CD8-positive, alpha-beta memory T cell (primary cell): ENCODE measurements at regions not wholly inside any gene's neighbourhood (a gene's known extent, or its start where the extent isn't known, plus 50 kb on each side); places are given as distances from the start of the nearest gene placed in this dataset.

Experiments used
- CTCF ChIA-PET: fragments of 350-600 bp; sonication (Branson Sonifier 250); formaldehyde crosslinking; loops from one replicate; lab custom pipeline; 2021; ENCODE audit warnings: antibody characterized with exemption; lab: Charles Lee
- POLR2A ChIA-PET: fragments of 350-600 bp; sonication (Branson Sonifier 250); formaldehyde crosslinking; loops from one replicate; lab custom pipeline; 2021; ENCODE audit warnings: antibody characterized with exemption; lab: Charles Lee
- DNase-seq, 5 donors: peaks; one replicate each; pipeline versions ENCODE4 v3.0.0 to v3.0.0-alpha.2; 2020 to 2022; ENCODE audit warnings: mixed read lengths in 1 of 5
- H3K27ac ChIP-seq: one replicate; pipeline ENCODE4 v1.7.0; 2013; ENCODE audit warnings: low read depth, mild to moderate bottlenecking, low read length, moderate library complexity
- H3K27me3 ChIP-seq: 2 replicates; pipeline ENCODE4 v1.7.0; 2013; ENCODE audit warnings: low read length, mild to moderate bottlenecking; ENCODE audit not compliant: insufficient read depth, poor library complexity, severe bottlenecking
- H3K36me3 ChIP-seq: 2 replicates; pipeline ENCODE4 v1.7.0; 2013; ENCODE audit warnings: mild to moderate bottlenecking, low read length, moderate library complexity; ENCODE audit not compliant: insufficient read depth
- H3K4me1 ChIP-seq: 2 replicates; pipeline ENCODE4 v1.7.0; 2013; ENCODE audit warnings: mild to moderate bottlenecking, low read length, moderate library complexity; ENCODE audit not compliant: insufficient read depth
- H3K4me3 ChIP-seq: 2 replicates; pipeline ENCODE4 v1.7.0; 2013; ENCODE audit warnings: mild to moderate bottlenecking, low read length
- H3K9me3 ChIP-seq: 2 replicates; pipeline ENCODE4 v1.7.0; 2013; ENCODE audit warnings: mild to moderate bottlenecking, low read length
- H3K27ac Mint-ChIP-seq, 8 donors: one replicate each; pipeline ENCODE4 v1.8.0; 2020 to 2021; ENCODE audit warnings: mixed read lengths in 8 of 8, mild to moderate bottlenecking in 6 of 8, inconsistent platforms in 3 of 8, moderate library complexity in 3 of 8
- H3K27me3 Mint-ChIP-seq, 2 donors: one replicate each; pipeline ENCODE4 v1.8.0; 2020 to 2021; ENCODE audit warnings: mixed read lengths in 2 of 2, mild to moderate bottlenecking in 1 of 2, moderate library complexity in 1 of 2
- H3K36me3 Mint-ChIP-seq, 3 donors: one replicate each; pipeline ENCODE4 v1.8.0; 2020 to 2021; ENCODE audit warnings: mixed read lengths in 3 of 3, inconsistent platforms in 1 of 3, mild to moderate bottlenecking in 1 of 3
- H3K4me1 Mint-ChIP-seq, 3 donors: one replicate each; pipeline ENCODE4 v1.8.0; 2020 to 2021; ENCODE audit warnings: mixed read lengths in 3 of 3, inconsistent platforms in 1 of 3, mild to moderate bottlenecking in 1 of 3
- H3K4me3 Mint-ChIP-seq, 7 donors: one replicate each; pipeline ENCODE4 v1.8.0; 2020 to 2021; ENCODE audit warnings: mixed read lengths in 7 of 7, mild to moderate bottlenecking in 6 of 7, moderate library complexity in 4 of 7, inconsistent platforms in 2 of 7
- H3K9me3 Mint-ChIP-seq, 5 donors: one replicate each; pipeline ENCODE4 v1.8.0; 2020 to 2022; ENCODE audit warnings: mixed read lengths in 5 of 5, mild to moderate bottlenecking in 3 of 5, moderate library complexity in 2 of 5, inconsistent platforms in 1 of 5

- Mint-ChIP-seq H3K27me3 (no peaks in the 10 kb centered on the region), H3K4me1 (no peaks in the 10 kb centered on the region), H3K4me3 (no peak overlapping the region), H3K9me3 (peaks cover 0 to 3% (median 0%) of the 10 kb centered on the region in 5 donors), H3K36me3 (no peaks in the 10 kb centered on the region), H3K27ac (no peak overlapping the region)
- no peaks in the 10 kb centered on the region for H3K27me3 ChIP-seq
- ChIA-PET POLR2A (no interaction called here), CTCF (no interaction called here)
- H3K36me3 ChIP-seq, result no peaks in the 10 kb centered on the region
- no peak overlapping the region for H3K27ac ChIP-seq
- no peak overlapping the region for H3K4me3 ChIP-seq
- no peaks in the 10 kb centered on the region for H3K4me1 ChIP-seq
- no peaks in the 10 kb centered on the region for H3K9me3 ChIP-seq
- no peak for DNase-seq
These were observed 444.9 kb upstream of the MAP2 start for GRCh38 chr2:208978946-208979345.

GRCh38 chr2:208980321-208980720 is 443.5 kb upstream of the MAP2 start:
- Histone ChIP-seq H3K4me3 (no peak overlapping the region), H3K36me3 (no peaks in the 10 kb centered on the region), H3K4me1 (no peaks in the 10 kb centered on the region), H3K27me3 (no peaks in the 10 kb centered on the region), H3K9me3 (no peaks in the 10 kb centered on the region), H3K27ac (no peak overlapping the region)
- H3K9me3 Mint-ChIP-seq, result peaks cover 0 to 4% (median 3%) of the 10 kb centered on the region in 5 donors
- no peak overlapping the region for H3K4me3 Mint-ChIP-seq
- DNase-seq, result no peak
- no peak overlapping the region for H3K27ac Mint-ChIP-seq
- H3K4me1 Mint-ChIP-seq, result no peaks in the 10 kb centered on the region
- no peaks in the 10 kb centered on the region for H3K36me3 Mint-ChIP-seq
- CTCF ChIA-PET, result no interaction called here
- H3K27me3 Mint-ChIP-seq, result no peaks in the 10 kb centered on the region
- POLR2A ChIA-PET, result no interaction called here

- no peak overlapping the region for H3K4me3 Mint-ChIP-seq
- H3K36me3 Mint-ChIP-seq, result no peaks in the 10 kb centered on the region
- H3K27ac ChIP-seq, result no peak overlapping the region
- no peak overlapping the region for H3K27ac Mint-ChIP-seq
- H3K36me3 ChIP-seq, result no peaks in the 10 kb centered on the region
- no peak overlapping the region for H3K4me3 ChIP-seq
- peaks cover 0 to 10% (median 3%) of the 10 kb centered on the region in 5 donors for H3K9me3 Mint-ChIP-seq
- no peaks in the 10 kb centered on the region for H3K27me3 ChIP-seq
- DNase-seq, result no peak
- no peaks in the 10 kb centered on the region for H3K9me3 ChIP-seq
- no peaks in the 10 kb centered on the region for H3K4me1 Mint-ChIP-seq
- H3K4me1 ChIP-seq, result no peaks in the 10 kb centered on the region
- ChIA-PET CTCF (no interaction called here), POLR2A (no interaction called here)
- H3K27me3 Mint-ChIP-seq, result no peaks in the 10 kb centered on the region
These were observed 441.0 kb upstream of the MAP2 start for GRCh38 chr2:208982831-208983230.

- ChIA-PET POLR2A (no interaction called here), CTCF (no interaction called here)
- no peak for DNase-seq
- H3K27ac Mint-ChIP-seq, result no peak overlapping the region
- no peak overlapping the region for H3K4me3 Mint-ChIP-seq
- no peaks in the 10 kb centered on the region for H3K36me3 ChIP-seq
- H3K4me3 ChIP-seq, result no peak overlapping the region
- no peaks in the 10 kb centered on the region for H3K4me1 Mint-ChIP-seq
- no peaks in the 10 kb centered on the region for H3K4me1 ChIP-seq
- no peak overlapping the region for H3K27ac ChIP-seq
- no peaks in the 10 kb centered on the region for H3K27me3 ChIP-seq
- H3K36me3 Mint-ChIP-seq, result no peaks in the 10 kb centered on the region
- peaks cover 0 to 15% (median 4%) of the 10 kb centered on the region in 5 donors for H3K9me3 Mint-ChIP-seq
- H3K27me3 Mint-ChIP-seq, result no peaks in the 10 kb centered on the region
- no peaks in the 10 kb centered on the region for H3K9me3 ChIP-seq
These were observed 440.4 kb upstream of the MAP2 start for GRCh38 chr2:208983486-208983885.

- H3K9me3 ChIP-seq, result no peaks in the 10 kb centered on the region
- H3K27me3 ChIP-seq, result no peaks in the 10 kb centered on the region
- H3K27ac Mint-ChIP-seq, result no peak overlapping the region
- no peaks in the 10 kb centered on the region for H3K27me3 Mint-ChIP-seq
- DNase-seq, result no peak
- no peaks in the 10 kb centered on the region for H3K4me1 Mint-ChIP-seq
- H3K27ac ChIP-seq, result no peak overlapping the region
- peaks cover 0 to 17% (median 4%) of the 10 kb centered on the region in 5 donors for H3K9me3 Mint-ChIP-seq
- no peak overlapping the region for H3K4me3 Mint-ChIP-seq
- ChIA-PET POLR2A (no interaction called here), CTCF (no interaction called here)
- no peaks in the 10 kb centered on the region for H3K36me3 Mint-ChIP-seq
- H3K36me3 ChIP-seq, result no peaks in the 10 kb centered on the region
- no peaks in the 10 kb centered on the region for H3K4me1 ChIP-seq
- H3K4me3 ChIP-seq, result no peak overlapping the region
These were observed 439.3 kb upstream of the MAP2 start for GRCh38 chr2:208984376-208985090.

- ChIA-PET POLR2A (no interaction called here), CTCF (no interaction called here)
- Histone ChIP-seq H3K27ac (no peak overlapping the region), H3K27me3 (no peaks in the 10 kb centered on the region), H3K4me1 (no peaks in the 10 kb centered on the region), H3K9me3 (no peaks in the 10 kb centered on the region), H3K36me3 (no peaks in the 10 kb centered on the region), H3K4me3 (no peak overlapping the region)
- Mint-ChIP-seq H3K27me3 (no peaks in the 10 kb centered on the region), H3K9me3 (peaks cover 0 to 17% (median 5%) of the 10 kb centered on the region in 5 donors), H3K4me3 (no peak overlapping the region), H3K4me1 (no peaks in the 10 kb centered on the region), H3K36me3 (no peaks in the 10 kb centered on the region), H3K27ac (no peak overlapping the region)
- no peak for DNase-seq
These were observed 438.2 kb upstream of the MAP2 start for GRCh38 chr2:208985644-208986043.

GRCh38 chr2:208990716-208991115 is 433.1 kb upstream of the MAP2 start:
- H3K36me3 Mint-ChIP-seq, result no peaks in the 10 kb centered on the region
- DNase-seq, result no peak
- no peak overlapping the region for H3K27ac Mint-ChIP-seq
- Histone ChIP-seq H3K4me3 (no peak overlapping the region), H3K27ac (no peak overlapping the region), H3K36me3 (no peaks in the 10 kb centered on the region), H3K27me3 (no peaks in the 10 kb centered on the region), H3K4me1 (no peaks in the 10 kb centered on the region), H3K9me3 (no peaks in the 10 kb centered on the region)
- POLR2A ChIA-PET, result no interaction called here
- no peak overlapping the region for H3K4me3 Mint-ChIP-seq
- H3K9me3 Mint-ChIP-seq, result peaks cover 4 to 14% (median 6%) of the 10 kb centered on the region in 5 donors
- no peaks in the 10 kb centered on the region for H3K4me1 Mint-ChIP-seq
- no peaks in the 10 kb centered on the region for H3K27me3 Mint-ChIP-seq
- CTCF ChIA-PET, result no interaction called here

GRCh38 chr2:208999911-209000310 is 423.9 kb upstream of the MAP2 start:
- Histone ChIP-seq H3K4me3 (no peak overlapping the region), H3K9me3 (no peaks in the 10 kb centered on the region), H3K27me3 (no peaks in the 10 kb centered on the region), H3K36me3 (no peaks in the 10 kb centered on the region), H3K4me1 (no peaks in the 10 kb centered on the region), H3K27ac (no peak overlapping the region)
- Mint-ChIP-seq H3K4me1 (no peaks in the 10 kb centered on the region), H3K4me3 (no peak overlapping the region), H3K9me3 (peaks cover 0 to 33% (median 11%) of the 10 kb centered on the region in 5 donors), H3K27me3 (no peaks in the 10 kb centered on the region), H3K36me3 (no peaks in the 10 kb centered on the region), H3K27ac (no peak overlapping the region)
- CTCF ChIA-PET, result no interaction called here
- POLR2A ChIA-PET, result no interaction called here
- DNase-seq, result no peak
